NT2/D1 (cell line): ENCODE measurements at regions not wholly inside any gene's neighbourhood (a gene's known extent, or its start where the extent isn't known, plus 50 kb on each side); places are given as distances from the start of the nearest gene placed in this dataset.

ENCODE experiments used
- DNase-seq: peaks from one replicate; pipeline ENCODE4 v3.0.0-alpha.2; 2011; ENCODE audit warnings: low read depth, low spot score
- H3K27me3 ChIP-seq: 2 replicates; pipeline ENCODE4 v1.6.0; 2011; ENCODE audit warnings: mild to moderate bottlenecking; ENCODE audit not compliant: insufficient read length, insufficient read depth
- H3K36me3 ChIP-seq: 2 replicates; pipeline ENCODE4 v1.6.1; 2011; ENCODE audit warnings: mild to moderate bottlenecking, low read length, mixed read lengths; ENCODE audit not compliant: insufficient read depth, insufficient read length
- H3K4me1 ChIP-seq: 2 replicates; pipeline ENCODE4 v1.5.1; 2011; ENCODE audit not compliant: insufficient read depth, insufficient read length
- H3K4me3 ChIP-seq: 2 replicates; pipeline ENCODE4 v1.5.1; 2011; ENCODE audit warnings: low read depth; ENCODE audit not compliant: insufficient read length
- H3K9ac ChIP-seq: 2 replicates; pipeline ENCODE4 v1.6.0; 2011; ENCODE audit warnings: low read depth; ENCODE audit not compliant: insufficient read length
- H3K9me3 ChIP-seq: 2 replicates; pipeline ENCODE4 v1.5.1; 2011; ENCODE audit warnings: mild to moderate bottlenecking, low read length; ENCODE audit not compliant: insufficient read depth
- SUZ12 ChIP-seq: IDR thresholded peaks from 2 replicates; pipeline ENCODE4 v1.6.1; 2011; ENCODE audit not compliant: insufficient read length, insufficient read depth; ENCODE audit errors: extremely low read depth
- YY1 ChIP-seq: IDR thresholded peaks from 2 replicates; pipeline ENCODE4 v1.6.1; 2011; ENCODE audit not compliant: insufficient read length, insufficient read depth
- ZNF274 ChIP-seq: IDR thresholded peaks from 2 replicates; pipeline ENCODE4 v1.6.1; 2011; ENCODE audit warnings: mild to moderate bottlenecking, low read depth, low read length

DNA sequence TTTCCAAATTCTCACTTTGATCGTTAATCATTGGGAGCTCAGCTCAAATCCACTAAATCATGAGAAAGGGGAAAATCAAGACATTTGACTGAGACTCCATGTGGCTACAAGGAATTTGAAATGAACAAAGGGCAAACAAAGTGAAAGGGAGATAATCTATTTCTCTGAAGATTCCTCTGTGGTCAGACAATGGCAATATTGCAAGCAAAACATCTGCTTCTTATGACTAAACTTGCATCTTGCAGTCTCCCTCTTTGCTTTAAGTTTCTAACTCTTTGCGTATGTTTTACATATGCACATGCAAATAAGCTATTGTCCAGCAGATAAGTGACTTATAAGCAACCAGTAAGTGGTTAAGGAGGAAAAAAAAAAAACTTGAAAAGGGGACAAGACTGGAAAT, 299.1 kb upstream of the NXPH2 start:
- H3K36me3 ChIP-seq, result no peaks in the 10 kb centered on the region
- no peaks in the 10 kb centered on the region for H3K9me3 ChIP-seq
- no peak overlapping the region for H3K9ac ChIP-seq
- TF ChIP-seq YY1 (no peak), SUZ12 (no peak)
- H3K4me1 ChIP-seq, result no peaks in the 10 kb centered on the region
- no peak overlapping the region for H3K4me3 ChIP-seq
- DNase-seq, result no peak
- no peaks in the 10 kb centered on the region for H3K27me3 ChIP-seq

DNA sequence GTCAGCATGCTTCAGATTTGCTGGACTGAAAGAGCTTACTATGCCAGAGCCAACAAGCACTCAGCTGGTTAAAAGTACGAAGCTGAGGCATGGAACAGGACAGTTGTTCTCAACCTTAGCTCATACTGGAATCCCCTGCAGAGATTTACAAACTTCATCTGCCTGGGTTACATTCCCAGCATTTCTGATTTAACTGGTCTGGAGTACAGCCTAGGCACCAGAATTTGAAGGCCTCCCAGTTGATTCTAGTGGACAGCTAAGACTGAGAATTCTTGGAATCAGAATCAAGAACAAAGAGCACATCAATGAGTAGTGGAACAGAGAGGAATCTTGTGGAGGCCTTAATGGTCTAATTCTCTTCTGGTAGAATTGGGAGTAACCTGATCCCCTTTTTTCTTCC, 298.2 kb upstream of the NXPH2 start:
- H3K4me3 ChIP-seq, result no peak overlapping the region
- H3K9me3 ChIP-seq, result no peaks in the 10 kb centered on the region
- no peaks in the 10 kb centered on the region for H3K36me3 ChIP-seq
- H3K27me3 ChIP-seq, result no peaks in the 10 kb centered on the region
- H3K4me1 ChIP-seq, result no peaks in the 10 kb centered on the region
- DNase-seq, result no peak
- H3K9ac ChIP-seq, result no peak overlapping the region
- TF ChIP-seq ZNF274 (no peak), SUZ12 (no peak), YY1 (no peak)

DNA sequence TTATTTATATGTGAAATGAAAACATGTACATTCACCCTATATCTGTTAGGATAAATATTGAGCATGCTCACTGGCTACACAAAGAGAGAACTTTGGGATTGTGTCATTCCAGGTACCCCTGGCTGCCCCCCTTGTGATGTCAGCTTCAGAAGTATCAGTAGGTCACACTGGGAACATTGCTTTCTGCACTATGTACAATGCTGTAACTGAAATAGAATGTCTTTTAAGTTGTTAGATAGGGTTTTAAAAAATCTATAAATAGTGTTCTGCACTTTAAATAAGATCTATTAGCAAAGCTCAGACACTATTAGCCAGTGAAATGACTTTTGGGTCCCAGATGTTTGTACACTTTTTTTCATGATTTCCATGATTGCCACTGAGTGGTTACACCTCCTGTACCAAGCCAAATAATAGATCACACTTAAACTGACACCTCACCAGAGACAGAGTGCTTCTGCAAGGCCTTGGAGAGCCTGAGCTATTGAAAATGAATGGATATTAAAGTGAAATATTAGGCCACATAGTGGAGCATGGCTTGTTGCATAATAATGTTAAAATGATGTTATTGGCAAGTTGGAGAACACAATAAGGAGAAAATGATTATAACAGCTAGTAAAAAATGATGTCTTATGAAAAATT, 297.0 kb upstream of the NXPH2 start:
- Histone ChIP-seq H3K36me3 (no peaks in the 10 kb centered on the region), H3K4me3 (no peak overlapping the region), H3K4me1 (no peaks in the 10 kb centered on the region), H3K9me3 (no peaks in the 10 kb centered on the region), H3K9ac (no peak overlapping the region), H3K27me3 (no peaks in the 10 kb centered on the region)
- TF ChIP-seq SUZ12 (no peak), YY1 (no peak), ZNF274 (no peak)
- no peak for DNase-seq

DNA sequence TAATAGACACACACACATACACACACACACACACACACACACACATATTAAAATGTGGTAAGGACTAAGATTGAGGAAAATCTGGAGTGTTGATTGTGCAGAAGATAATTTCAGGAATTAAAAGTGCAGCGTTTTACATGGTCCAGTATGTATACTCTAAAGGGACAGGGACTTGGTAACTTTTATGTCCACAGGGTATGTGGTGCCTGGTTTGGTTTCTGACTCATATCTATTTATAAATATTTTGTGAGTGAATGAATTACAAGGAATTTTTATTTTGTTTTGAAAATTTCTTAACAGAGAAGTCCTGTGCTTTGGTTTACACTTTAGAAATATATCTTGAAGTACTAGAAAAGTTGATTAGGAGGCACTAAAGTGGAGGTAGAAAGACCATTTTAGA, 287.7 kb upstream of the NXPH2 start:
- Histone ChIP-seq H3K36me3 (no peaks in the 10 kb centered on the region), H3K4me3 (no peak overlapping the region), H3K9me3 (no peaks in the 10 kb centered on the region), H3K4me1 (no peaks in the 10 kb centered on the region), H3K27me3 (no peaks in the 10 kb centered on the region), H3K9ac (no peak overlapping the region)
- no peak for TF ChIP-seq ZNF274
- TF ChIP-seq YY1, result no peak
- no peak for TF ChIP-seq SUZ12
- no peak for DNase-seq

DNA sequence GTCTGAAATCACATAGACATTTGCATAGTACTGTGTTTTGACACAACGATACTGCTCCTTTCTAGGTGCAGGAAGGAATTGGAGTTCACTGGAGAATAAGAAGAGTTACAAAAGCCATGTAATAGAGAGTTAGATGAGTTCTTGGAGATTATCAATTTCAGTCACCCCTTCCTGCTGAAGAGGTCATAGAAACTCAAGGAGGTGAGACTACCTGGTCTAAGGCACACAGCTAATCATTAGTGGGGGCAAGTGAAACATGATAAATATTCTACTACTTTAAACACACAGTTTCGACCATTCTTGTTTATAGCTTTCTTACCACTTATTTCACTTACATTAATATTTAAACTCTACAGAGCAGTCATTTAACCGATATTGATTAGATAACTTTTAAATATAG, 286.9 kb upstream of the NXPH2 start:
- H3K27me3 ChIP-seq, result no peaks in the 10 kb centered on the region
- H3K9ac ChIP-seq, result no peak overlapping the region
- H3K4me3 ChIP-seq, result no peak overlapping the region
- no peaks in the 10 kb centered on the region for H3K9me3 ChIP-seq
- no peaks in the 10 kb centered on the region for H3K36me3 ChIP-seq
- no peaks in the 10 kb centered on the region for H3K4me1 ChIP-seq
- DNase-seq, result no peak
- no peak for TF ChIP-seq YY1
- TF ChIP-seq SUZ12, result no peak
- TF ChIP-seq ZNF274, result no peak

DNA sequence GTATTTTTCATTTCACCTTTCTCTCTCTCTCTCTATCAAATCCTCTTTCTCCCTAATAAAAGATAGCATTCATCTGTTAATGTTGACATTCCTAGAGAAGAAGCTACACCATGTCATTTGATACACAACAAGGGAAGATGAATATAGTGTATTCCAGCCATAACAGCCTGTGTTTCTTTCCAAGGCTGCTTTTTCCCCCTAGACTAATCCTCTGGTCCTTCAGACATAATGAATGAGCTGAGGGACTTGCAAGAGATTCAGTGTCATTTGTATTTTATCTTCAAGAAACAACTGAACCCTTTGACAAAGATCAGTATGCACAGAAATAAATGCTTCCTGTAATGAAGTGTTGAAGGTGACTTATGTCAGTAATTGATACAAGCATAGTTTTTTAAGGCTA, 284.0 kb upstream of the NXPH2 start:
- TF ChIP-seq YY1 (no peak), ZNF274 (no peak), SUZ12 (no peak)
- H3K4me3 ChIP-seq, result no peak overlapping the region
- no peaks in the 10 kb centered on the region for H3K36me3 ChIP-seq
- no peak for DNase-seq
- no peaks in the 10 kb centered on the region for H3K9me3 ChIP-seq
- no peaks in the 10 kb centered on the region for H3K27me3 ChIP-seq
- H3K9ac ChIP-seq, result no peak overlapping the region
- no peaks in the 10 kb centered on the region for H3K4me1 ChIP-seq

DNA sequence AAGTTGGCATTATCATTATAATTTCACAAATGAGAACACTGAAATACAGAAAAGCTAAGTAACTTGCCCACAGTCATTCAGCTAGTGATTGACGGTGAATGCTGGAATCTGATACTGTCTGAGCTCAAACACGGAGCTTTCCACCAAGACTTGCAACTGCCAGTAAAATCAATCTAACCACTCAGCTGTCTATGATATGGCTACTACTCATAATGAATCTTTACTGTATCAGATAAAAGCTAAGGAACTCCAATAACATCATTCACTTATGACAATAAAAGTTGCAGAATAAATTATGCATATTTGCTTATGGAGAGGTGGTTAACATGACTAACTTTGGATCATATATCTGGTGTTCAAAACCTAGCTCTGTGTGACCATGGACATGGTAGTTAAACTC, 279.4 kb upstream of the NXPH2 start:
- H3K4me1 ChIP-seq, result no peaks in the 10 kb centered on the region
- no peaks in the 10 kb centered on the region for H3K36me3 ChIP-seq
- TF ChIP-seq ZNF274 (no peak), SUZ12 (no peak), YY1 (no peak)
- H3K4me3 ChIP-seq, result no peak overlapping the region
- no peak overlapping the region for H3K9ac ChIP-seq
- H3K9me3 ChIP-seq, result no peaks in the 10 kb centered on the region
- no peak for DNase-seq
- no peaks in the 10 kb centered on the region for H3K27me3 ChIP-seq
